Activated gamma-delta T cell treated with anti-CD3 and anti-CD28 coated beads, Interleukin-2, amount 50 U/mL, for 16 hours (primary cell): ENCODE measurements at regions not wholly inside any gene's neighbourhood (a gene's known extent, or its start where the extent isn't known, plus 50 kb on each side); places are given as distances from the start of the nearest gene placed in this dataset.

Source experiments
- DNase-seq: peaks from one replicate; pipeline ENCODE4 v3.0.0-alpha.2; 2020; ENCODE audit warnings: low read depth

DNA sequence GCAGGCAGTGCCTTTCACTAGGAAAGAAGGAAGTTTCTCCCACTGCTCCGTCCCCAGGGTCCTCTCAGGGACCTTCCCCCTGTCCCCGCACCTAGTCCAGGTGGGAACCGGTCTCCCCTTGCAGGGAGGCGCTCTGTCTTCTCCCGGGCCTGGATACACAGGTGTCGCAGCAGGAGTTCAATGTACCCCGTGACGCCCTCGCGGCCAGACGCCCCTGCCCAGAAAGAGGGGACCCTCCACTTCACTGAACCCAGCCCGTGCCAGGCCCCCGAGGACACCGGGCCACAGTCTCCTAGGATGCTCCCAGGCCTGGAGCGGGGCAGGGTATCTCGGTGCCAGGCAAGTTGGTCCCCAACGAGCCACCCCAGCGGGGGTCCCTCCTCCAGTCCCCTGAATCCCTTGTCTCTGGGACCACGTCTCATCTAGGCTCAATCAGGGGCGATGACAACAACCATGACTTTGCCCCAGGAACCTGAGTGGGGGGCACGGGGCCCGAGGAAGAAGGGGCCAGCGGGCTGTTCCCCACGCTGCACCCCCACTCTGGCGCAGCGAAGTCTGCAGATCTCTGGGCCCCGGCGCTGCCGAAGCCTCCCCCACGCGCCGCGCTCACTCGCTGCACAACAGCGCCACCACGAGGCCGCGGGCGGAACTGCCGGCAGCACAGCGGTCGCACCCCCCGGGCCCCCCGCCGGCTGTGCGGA, 103.0 kb downstream of the EDN3 start:
- peak; percentile 55 for DNase-seq

DNA sequence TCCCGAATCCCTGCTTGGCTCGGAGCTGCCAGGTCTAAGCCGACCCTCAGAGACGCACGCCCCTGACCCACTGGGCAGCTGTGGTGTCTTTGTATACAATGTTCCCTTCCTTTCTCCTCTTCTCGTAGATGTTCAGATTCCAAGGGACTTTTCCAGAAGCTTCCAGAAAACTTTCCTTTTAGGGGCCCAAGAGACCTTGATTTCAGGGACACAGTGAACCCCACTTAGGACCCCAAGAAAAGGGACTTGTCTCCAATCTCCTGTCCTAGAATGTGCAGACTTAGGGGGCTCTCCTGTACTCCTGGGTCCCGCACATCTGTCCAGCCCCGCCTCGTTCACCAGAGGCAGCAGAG, 103.5 kb downstream of the EDN3 start:
- DNase-seq, result no peak

- DNase-seq, result no peak
Measured at GRCh38 chr20:59404749-59405148, 104.3 kb downstream of the EDN3 start.

DNA sequence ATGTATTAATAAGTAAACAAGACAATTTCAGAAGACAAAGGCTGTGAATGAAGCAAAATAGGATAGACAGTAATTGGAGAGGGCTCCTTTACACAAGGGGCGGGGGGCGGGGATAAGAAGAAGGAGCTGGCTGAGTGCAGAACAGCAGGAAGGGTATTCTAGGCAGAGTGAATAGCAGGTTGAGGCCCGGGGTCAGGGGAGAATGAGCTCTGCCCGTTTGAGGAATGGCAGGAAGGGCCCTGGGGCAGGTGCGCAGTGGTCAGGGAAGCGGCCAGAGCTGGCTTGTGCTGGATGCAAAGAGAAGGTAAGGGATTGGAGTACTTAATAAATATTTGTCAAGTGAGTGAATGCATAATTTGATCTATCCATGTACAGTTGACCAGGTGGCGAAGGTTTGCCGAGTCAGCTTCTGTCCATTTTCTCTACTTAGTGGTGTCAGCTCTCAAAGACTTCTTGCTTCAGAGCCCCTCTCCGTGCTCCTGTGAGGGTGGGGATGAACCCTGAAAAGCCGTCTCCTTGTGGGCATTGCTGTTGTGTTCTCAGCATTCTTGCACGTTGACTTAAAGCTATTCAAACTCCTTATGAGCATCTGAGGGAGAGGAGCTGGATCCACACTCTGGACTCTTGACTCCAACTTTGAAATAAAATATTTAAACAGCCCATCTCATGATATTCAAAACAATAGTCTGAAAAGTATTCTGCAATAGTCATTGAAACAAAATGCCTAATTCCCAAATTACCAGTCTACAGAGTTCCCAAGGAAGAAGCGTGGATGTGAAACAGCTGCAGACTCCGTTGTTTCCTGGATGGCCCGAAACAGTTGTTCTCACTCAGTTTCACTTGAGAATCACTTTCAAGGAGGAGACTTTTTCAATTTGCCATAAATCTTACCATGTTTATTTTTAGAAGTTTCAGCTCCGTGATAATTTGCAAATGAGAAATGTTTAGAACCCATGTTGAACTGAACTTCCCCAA, 105.1 kb downstream of the EDN3 start:
- no peak for DNase-seq

DNA sequence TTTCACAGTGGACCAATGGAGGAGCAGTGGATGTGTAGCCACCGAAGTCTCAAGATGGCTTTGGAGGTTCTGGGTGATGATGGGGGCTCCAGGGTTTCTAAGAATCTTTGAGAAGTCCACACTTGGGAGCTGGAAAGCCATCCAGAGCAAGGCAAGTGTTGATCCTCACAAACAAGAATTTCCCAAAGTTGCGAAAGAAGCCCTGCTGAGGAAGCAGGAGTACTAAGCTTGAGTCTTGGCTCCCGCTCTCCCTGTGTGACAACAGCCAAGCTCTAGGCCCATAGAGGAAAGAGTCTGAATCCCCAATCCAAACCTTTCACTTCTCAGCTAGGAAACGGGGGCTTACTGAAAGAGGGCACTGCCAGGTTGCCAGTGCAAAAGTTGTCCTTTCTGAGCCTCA, 106.0 kb downstream of the EDN3 start:
- DNase-seq, result no peak

DNA sequence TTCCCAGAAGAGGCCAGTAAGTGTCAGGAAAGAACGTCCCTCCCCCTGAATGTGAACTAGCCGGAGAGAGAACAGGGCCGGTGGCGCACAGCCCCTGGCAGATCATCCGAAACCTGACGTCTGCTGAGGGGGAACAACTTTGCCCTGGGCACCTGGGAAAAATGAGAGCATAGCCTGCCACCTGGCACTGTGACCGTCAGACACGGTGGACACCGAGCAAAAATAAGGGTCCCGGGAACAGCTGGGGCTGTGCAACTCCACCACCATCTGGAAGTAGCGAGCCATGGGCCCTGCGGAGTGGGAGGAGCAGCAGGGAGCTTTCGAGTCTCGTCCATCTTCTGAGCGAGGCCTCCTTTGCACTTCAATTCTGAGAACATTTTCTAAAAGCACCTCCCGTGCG, 110.8 kb downstream of the EDN3 start:
- no peak for DNase-seq

- DNase-seq, result no peak
Measured at GRCh38 chr20:59411589-59411988, 111.2 kb downstream of the EDN3 start.

DNA sequence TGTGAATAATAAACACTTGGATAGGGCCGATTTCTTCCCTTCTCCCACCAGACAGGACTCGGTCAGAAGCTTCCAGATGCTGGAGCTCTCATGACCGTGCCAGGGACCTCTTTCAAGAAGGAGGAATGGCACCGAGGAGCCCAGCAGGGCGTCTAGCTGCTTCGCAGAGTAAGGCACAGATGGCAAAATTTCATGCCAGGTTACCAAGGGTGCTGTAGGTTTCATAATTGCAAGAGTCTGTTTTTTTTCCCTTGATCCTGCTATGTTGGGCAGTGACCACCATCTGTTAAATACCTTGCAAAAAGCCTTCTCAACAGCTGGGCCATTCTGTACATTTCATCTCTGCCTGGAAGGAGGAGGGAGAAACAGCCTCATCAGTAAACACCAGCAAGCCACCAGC, 111.8 kb downstream of the EDN3 start:
- no peak for DNase-seq

GRCh38 chr20:59412875-59413284, 112.5 kb downstream of the EDN3 start:
- DNase-seq, result no peak

- no peak for DNase-seq
Measured at GRCh38 chr20:59413326-59413865, 113.0 kb downstream of the EDN3 start.

- DNase-seq, result no peak
Measured at GRCh38 chr20:59414936-59415623, 114.7 kb downstream of the EDN3 start.

DNA sequence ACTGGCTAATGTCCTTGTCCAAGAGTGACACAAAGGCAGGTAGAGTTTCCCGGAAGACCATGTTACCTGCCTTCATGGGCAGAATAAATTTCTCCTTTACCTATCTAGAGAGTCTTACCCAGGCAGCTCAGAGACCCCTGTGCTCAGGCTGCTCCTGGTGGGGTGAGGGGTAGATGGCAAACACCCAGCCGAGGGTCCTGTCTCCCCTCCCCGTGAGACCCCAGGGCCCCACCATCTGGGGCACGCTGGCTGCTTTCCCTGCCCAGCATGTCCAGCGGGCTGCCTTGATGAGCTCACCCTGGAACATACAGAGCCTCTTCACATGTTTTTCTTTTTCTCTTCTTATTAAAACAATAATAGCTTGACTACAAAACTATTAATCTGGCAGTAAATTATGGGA, 116.5 kb downstream of the EDN3 start:
- DNase-seq, result no peak

DNA sequence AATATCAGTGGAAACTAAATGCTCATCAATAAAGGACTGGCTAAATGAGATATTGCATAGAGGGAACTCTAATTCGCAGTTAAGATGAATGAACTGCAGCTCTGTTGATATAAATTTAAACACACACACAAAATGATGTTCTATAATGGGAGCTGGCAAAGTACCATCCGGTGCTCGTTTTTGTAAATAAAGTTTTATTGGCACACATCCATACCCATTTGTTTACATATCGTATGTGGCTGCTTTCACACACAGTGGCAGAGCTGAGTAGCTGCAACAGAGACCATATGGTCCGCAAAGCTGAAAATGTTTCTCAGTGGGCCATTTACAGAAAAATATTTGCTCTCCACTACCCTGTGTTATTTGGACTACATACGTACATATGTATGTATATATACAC, 120.7 kb downstream of the EDN3 start:
- DNase-seq, result no peak

GRCh38 chr20:59421920-59422637, 121.7 kb downstream of the EDN3 start:
- no peak for DNase-seq

GRCh38 chr20:59422872-59423544, 122.6 kb downstream of the EDN3 start:
- DNase-seq, result no peak

DNA sequence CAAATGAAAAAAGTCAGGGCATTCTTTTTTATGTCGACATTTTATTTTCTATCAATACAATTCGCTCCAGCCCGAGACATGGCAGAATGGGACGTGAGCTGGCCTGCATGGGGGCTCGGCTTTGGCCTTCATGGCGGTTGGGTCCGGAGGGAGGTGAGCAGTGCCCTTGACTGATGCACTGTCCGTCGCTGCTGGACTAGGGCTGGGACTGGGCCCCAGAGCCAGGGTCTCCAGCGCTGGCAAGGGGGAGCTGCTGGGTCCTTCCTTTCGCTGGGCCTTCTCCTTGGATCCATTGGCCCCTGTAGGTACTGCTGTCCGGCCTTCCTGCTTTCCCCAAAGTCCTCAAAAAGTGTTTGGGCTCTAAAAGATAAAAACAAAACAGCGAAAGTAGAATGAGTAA, 124.6 kb downstream of the EDN3 start:
- DNase-seq, result no peak

GRCh38 chr20:59425572-59425971, 125.2 kb downstream of the EDN3 start:
- DNase-seq, result no peak

DNA sequence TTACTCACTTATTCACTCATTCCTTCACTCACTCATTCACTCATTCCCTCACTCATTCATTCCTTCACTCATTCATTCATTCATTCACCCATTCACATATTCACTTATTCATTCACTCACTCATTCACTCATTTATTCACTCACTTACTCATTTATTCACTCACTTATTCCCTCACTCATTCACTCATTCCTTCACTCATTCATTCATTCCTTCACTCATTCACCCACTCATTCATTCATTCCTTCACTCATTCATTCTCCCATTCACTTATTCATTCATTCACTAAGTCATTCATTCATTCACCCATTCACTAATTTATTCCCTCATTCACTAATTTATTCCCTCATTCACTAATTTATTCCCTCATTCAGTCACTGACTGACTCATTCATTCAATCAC, 127.6 kb downstream of the EDN3 start:
- no peak for DNase-seq

DNA sequence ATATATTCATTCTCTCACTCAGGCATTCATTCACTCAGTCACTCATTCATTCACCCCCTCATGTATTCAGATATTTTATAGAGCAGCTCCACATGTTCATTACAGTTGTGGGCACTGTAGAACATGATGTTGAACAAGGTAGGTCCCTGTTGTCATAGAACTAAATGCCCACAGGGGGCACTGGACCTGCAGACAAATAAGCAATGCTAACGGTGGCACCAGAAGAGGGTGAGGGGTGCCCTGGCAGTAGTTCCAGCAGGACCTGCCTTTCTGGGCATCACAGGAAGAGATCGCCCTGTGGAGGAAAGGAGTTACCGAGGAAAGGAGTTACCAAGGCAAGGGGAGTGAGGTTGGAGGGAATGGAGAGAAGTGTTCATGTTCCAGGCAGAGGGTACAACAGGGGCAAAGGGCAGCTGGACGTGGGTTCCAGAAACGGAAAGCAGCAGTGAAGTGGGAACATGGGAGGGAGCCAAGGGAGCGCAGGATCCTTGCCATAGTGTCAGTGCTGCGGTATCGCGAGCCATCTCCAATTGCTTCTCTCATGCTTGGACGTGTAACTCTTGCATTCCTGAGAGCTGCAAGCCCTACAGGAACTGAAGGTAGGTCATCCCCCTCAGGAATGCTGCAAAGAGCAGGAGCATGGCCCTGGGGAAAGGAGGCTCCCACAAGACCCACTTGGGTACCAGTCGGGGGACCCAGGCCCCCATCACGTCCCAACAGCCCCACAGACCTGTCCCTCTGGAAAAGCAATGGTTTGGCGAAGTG, 128.2 kb downstream of the EDN3 start:
- no peak for DNase-seq

- no peak for DNase-seq
Measured at GRCh38 chr20:59429396-59429795, 129.0 kb downstream of the EDN3 start.

DNA sequence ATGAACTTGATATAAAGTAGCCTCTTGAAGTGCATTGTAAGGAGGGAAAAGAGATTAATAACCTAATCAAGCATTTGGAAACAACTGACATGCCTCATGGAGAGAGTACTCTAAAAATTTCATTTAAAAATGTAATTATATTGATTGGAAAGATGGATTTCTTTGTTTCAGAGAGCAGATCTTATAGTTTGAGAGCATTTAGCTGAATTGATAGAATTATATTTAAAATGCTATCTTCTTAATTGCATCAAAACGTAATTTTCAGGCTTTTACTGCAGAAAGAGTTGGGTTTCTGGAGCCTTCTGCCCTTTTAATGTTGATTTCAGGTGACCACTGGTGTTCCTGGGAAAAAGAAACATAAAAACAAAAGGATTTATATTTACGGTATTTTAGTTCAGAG, 130.6 kb downstream of the EDN3 start:
- DNase-seq, result no peak
